CD4-positive, alpha-beta T cell treated with Interleukin-10 for 1 hour (primary cell): ENCODE measurements at regions not wholly inside any gene's neighbourhood (a gene's known extent, or its start where the extent isn't known, plus 50 kb on each side); places are given as distances from the start of the nearest gene placed in this dataset.

Source experiments
- DNase-seq: peaks from one replicate; pipeline ENCODE4 v3.0.0-alpha.2; 2020

DNA sequence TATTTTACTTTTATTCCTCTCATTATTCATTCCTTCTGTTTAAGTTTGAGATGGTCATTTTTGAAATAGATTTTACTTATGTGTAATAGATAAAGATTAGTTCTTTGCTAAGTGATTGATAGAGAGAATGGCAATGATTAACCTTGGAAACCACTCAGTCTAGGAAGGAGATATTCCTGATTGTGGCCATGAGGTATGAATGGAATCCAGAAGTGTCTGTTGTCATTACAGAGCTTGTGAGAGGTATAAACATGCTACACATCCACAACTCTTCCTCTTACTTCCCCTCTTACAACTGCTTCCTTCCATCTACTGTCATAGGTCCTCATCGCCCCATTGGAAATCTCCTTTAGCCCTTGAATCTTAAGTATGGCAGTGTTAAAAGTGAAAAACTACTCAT, 988.8 kb upstream of the B3GALT2 start:
- DNase-seq = no peak

DNA sequence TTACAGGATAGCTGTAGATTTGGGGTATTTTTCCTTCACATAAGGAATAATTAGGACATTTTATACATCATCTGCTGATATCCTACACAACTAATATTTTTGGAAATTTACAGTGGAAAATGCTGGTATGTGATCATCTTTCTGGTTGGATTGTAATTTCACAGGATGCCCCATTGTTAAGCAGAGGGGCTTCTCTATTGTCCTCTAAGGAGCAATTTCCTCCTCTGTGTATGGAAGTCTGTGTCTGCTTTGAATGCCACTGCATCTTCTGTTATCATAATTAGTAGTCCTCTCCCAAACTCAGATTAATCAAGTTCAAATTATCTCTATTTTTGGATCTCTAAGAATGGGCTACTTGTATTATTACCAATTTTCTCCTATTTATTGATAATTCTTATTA, 988.1 kb upstream of the B3GALT2 start:
- DNase-seq = no peak

DNA sequence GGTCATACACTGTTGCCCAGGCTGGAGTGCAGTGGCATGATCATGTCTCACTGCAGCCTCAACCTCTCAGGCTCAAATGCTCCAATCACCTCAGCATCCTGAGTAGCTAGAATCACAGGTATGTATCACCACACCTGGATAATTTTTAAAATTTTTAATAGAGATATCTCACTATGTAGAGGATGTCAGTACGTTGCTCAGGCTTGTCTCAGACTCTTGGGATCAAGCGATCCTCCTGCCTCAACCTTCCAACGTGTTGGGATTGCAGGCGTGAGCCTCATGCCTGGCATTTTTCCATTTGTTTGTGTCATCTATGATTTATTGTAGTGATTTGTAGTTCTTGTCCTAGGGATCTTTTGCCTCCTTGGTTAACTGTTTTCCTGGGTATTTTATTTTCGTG, 985.2 kb upstream of the B3GALT2 start:
- no peak for DNase-seq

DNA sequence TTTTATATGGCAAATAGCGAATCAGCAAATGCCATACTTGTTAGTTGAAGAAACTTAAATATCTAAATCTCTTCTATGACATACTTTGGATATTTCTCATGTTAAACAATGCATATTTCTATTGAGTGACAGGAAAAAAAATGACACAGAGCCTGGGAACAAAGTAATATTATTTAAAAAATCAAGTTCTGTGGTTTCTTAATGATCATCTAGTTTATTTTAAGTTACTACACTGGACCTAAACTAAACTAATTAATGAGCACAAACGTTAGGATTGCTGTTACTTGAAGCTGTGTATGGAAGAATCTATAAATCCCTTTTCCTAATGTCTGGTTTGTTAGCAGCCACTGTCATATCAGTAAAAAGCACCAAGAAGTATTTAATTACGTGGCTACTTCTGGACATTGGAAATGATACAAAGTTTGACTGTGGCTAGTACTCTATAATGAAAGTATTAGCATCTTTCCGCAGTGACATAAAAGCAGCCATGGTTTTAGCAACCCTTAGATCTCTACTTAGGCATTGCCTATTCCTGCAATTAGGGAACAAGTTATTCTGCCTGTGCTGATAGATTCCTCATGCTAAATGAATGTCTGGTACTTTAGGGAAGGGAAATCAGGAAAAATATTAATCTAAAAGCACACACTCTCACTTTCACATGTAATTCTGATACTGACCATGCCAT, 981.7 kb upstream of the B3GALT2 start:
- DNase-seq = no peak

DNA sequence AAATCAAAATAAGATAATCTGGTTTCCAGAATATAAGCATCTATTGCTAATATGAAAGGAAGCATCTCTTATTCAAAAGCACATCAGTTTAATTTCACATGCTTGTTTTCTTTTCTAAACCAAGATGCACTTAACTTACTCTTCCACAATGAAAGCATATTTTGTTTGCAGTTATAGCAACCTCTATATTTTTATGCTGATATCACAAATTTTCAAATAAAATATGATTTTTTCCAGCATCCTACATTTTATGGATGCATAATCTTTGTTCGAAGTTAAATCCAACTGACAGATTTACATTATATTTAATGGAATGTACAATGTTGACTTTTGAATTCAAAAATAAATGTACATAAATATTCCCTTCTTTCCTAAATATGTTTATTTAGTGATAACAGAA, 978.3 kb upstream of the B3GALT2 start:
- DNase-seq = no peak

DNA sequence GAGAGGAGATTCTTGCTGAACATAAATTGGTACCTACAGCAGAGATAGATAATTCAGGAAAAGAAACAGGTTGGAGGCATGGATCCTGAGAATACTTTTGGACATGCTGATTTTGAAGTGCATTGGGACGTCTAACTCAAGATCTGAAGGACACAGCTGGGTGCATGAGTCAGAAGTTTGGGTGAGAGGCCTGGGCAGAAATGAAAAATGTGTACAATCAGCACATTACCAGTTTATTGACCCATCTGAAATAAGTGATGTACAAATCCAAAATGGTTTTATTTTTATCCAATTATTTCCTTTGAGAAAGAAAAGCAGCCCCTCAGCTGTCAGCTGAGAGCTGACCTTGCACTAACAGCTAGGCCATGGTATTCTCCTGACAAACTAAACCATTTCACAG, 975.2 kb upstream of the B3GALT2 start:
- no peak for DNase-seq

DNA sequence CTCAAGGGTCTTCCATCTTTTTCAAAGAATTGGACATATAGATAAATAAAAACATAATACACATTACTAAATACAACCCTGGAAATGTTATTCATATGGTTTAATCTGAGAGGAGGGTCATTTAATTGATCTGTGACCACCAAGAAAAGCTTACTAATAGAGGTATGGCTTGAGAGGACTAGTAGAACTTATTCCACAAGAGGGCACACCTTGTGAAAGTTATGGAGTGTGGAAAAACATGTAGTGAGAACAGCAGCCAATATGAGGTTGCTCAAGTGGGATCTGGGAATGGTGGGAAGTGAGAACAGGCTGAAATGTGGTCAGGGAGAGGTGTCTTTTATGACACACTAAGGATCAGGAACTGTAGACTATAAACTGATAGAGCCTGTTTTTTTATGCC, 973.5 kb upstream of the B3GALT2 start:
- no peak for DNase-seq

DNA sequence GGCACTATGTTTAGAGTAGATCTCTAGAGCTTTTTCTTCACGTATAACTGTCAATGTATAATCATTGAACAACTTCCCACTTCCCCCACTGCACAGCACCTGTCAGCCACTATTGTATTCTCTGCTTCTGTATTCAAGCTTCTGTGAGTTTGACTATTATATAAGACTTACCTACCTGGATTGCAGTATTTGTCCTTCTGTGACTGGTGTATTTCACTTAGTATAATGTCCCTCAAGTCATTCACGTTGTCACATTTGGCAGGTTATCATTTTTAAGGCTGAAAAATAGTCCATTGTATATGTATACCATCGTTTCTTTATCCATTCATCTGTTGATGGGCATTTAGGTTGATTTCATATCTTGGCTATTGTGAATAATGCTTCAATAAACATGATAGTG, 969.5 kb upstream of the B3GALT2 start:
- DNase-seq = no peak

DNA sequence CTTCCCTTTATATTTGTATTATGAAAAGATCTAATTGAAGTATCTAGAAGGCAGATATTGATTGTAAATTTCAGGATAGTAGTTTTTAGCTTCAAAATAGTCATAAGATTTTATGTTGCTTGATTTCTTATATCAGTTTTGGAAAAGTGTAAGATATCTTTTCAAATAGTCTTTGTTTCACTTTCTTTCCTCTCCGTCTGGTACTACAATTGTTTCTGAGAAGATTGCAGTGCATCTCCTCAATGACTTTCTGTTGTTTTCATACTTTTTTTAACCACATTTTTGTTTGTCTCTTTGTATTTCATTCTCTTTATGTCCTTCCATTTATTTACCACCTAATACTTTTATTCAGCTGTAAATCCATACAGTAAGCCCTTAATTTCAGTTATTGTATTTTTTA, 964.6 kb upstream of the B3GALT2 start:
- no peak for DNase-seq

DNA sequence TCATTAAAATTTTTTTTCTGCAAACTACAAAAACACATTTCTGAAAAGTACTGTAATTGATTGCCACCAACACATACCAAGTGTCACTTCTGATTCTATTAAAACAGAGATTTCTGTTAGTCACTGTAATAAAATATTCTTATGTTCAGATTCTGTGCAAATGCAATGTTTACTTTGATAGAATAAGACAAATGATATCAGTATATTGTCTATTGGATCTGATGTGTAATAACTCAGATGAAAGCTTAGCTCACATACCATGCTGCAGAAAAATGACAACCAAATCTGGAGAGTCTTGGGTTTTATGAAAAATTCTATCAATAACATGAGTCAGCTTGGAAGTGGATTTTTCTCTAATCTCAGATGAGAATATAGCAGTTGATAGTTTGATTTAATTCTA, 963.8 kb upstream of the B3GALT2 start:
- no peak for DNase-seq

DNA sequence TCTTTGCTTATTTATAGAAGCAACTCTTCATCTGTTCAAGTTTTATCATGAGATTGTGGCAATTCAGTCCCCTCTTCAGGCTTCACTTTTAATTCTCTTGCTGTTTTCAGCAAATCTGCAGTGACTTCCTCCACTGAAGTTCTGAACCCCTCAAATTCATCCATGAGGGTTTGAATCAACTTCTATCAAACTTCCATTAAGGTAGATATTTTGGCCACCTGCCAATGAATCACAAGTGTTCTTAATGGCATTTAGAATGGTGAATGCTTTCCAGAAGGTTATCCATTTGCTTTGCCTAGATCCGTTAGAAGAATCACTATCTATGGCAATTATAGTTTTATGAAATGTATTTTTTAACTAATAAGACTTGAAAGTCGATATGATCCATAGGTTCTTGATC, 946.7 kb upstream of the B3GALT2 start:
- DNase-seq = no peak

DNA sequence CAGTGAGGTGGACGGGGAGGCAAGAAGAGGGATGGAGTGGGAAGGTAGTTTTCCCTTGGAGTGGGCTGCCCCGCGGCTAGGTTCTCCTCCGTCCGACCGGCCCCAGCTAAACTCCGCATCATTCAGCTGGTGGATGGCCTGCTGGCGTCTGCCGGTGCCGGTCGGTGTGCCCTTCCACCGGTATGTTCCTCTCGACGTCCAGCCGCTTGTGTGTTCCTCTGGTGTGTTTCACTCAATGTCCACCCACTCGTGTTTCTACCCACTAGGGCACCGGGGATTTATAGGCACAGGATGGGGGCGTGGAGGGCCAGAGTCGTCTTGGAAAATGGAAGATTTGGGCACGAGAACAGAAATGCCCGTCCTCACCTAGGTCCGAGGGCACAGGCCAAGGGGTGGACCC, 931.7 kb upstream of the B3GALT2 start:
- no peak for DNase-seq

DNA sequence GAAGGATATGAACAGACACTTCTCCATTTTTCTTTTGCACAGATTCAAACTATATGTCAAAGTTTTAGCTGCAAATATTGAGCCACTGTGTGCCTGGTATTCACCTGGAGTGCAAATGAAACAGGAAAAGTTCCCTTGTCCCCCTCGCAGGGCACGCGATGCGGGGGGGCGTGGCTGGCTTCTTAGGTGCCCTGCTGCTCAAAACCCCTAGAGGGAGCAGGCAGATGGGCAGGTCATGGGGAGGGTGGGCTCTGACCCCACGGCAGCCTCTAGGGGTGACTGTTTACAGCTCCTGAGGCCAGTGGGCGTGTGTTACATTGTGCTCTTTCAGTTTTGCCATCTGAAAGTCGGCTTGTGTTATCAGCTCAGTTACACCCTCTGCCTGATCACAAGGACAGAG, 931.2 kb upstream of the B3GALT2 start:
- DNase-seq = no peak

DNA sequence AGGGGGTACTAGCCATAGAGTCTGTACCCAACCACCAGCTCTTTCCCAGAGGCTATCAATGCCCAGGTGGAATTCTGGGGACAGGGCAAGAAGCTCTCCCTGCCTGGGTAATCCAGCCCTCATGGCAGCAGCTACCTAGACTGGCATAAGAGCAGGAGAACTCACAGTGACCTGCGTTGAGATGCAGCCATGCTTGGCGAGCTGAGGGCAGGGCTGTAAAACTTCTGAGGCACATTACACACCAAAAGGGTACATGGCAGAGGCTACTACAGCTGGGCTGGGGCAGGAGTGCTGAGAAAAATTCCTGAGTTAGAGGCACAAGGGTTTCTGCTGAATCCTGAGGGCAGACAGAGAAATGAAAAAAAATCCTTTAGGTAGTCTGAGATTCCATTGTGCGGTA, 927.9 kb upstream of the B3GALT2 start:
- no peak for DNase-seq

DNA sequence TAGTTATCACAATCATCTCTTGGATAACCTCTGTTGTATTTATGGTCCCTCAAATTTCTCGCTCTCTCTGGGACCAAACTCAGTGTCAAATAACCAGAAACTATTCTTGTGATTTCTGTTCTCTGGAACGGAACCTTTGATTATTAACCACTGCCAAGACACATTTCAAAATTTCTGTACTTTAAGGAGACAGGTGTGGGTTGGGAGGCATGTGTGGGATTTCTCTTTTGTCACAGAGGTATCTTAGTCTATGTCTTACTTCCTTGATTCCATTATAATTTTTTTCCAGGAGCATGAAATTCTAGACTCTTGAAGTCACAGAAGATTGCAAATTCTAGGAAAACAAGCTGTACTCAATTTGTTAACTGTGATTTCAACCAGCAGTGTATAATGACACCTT, 919.0 kb upstream of the B3GALT2 start:
- DNase-seq = no peak

DNA sequence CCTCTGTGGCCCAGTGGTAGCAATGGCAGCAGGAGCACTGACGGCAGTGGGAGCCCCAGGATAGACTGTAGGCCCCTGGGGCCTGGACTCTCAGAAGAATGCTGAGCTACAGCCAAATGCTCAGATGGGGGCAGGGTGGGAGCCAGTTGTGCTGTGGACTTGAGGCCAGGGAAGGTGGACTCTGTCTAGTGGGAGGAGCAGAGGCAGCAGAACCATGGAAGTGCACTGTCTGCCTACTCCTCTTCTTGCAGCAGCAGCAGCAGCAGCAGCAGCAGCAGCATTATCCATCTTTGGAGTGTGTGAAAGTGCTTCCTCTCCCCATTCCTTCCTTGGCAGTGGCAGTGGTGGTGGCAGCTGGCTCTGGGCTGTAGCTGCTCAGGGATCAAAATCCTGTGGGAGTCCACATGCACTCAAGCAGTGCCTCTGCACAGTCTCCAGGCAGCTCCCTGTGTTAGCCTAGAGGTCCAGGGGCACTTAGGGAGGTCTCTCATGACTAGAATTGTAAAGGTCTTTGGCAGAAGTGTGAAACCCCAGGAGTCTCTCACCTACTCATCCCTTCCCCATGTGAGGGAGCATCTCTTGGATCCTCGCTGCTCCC, 917.9 kb upstream of the B3GALT2 start:
- no peak for DNase-seq

DNA sequence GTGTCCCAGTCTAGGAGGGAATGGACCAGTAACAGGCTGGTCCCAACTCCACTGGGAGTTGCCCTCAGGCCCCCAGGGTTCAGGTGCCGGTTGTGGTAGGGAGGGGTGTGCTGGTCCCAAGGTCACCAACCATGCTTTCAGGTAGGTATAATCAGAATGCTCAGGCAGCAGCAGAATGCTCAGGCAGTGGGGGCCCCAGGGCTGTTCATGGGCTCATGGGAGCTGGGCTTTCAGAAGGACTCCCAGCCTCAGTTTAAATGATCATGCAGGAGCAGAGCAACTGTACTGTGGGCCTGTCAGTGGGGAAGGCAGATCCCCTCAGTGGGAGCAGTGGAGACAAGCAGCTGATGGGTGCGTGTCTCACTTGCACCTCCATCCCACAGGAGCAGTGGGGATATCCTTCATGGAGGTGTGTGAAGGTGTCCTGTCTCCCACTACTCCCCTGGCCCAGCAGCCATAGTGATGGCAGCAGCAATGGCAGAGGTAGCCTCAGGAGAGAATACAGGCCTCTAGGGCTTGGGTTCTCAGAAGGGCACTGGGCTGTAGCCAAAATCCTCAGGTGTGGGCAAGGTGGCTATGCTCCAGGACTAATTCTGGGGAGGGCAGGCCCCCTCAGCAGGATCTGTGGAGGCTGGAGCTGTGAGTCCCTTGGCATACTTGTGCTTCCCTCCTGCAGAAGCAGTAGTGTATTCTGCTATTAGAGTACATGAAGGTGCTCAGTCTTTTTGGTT, 917.3 kb upstream of the B3GALT2 start:
- no peak for DNase-seq

DNA sequence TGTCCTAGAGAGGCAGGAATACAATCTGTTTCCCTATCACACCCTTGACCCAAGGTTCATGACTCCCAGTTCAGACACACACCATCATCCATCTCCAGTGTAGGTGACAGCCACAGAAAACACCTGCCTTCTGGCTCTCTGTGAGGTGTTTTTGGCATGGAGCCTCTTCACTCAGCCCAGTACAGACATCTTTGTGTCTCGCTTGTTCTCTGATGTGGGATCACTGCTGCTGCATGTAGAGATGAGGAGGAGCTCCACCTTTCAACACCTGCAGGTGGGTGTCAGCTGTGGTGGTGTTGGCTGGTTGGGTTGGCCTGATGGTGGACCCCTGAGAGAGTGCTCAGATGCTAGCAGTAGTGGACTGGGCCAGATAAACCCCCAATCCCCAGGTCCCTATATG, 916.7 kb upstream of the B3GALT2 start:
- DNase-seq = no peak

DNA sequence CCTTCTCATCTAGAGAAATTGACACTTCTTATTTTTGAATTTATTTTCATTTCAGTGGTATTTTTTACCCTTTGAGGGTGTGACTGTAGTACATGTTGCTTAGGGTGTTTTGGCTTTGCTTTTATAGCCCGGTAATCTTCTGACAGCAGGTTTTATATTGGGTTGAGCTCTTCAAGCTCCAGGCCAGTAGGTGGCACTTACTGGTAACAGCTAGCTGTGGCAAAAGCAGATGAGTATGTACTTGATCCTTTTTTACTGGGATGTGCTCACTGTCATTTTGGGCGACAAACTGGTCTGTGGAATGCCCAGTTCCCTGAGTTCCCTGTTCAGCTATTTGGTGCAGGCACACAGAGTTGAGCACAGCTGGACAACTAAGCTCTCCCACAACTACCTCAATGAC, 916.2 kb upstream of the B3GALT2 start:
- no peak for DNase-seq

DNA sequence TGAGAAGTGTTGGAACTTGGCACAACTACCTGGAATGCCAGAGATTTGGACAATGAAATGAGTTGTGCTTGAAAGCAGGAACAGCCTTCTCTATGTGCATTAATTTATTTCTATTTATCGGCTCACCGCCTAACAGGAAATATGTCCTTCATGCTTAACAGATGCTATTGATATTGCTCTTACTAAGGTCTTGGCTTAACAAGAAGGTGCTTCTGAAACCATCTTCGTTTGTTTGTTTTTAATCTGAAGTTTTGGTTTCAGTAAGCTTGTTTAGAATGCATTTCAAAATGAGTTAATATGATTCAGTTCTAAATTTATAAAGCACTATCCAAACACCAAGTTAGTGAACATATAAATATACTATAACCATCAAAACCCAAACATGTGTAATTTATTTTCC, 898.3 kb upstream of the B3GALT2 start:
- no peak for DNase-seq

DNA sequence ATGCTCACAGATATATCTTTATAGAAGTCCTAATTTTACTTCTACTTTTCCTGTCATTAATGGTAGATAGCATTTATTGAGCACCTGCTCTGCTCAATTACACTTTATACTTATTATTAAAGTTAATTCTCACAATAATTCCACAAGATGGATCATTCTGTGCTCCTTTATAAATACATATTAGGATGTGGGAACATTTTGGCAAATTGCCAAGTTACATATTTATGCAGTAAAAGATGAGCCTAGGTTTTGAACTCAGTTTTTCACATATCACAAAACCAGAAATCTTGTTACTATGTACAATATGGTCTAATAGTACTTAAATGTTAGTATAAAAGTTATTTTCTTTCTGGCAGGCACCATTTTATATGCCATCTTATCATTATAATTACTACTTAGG, 895.0 kb upstream of the B3GALT2 start:
- no peak for DNase-seq

DNA sequence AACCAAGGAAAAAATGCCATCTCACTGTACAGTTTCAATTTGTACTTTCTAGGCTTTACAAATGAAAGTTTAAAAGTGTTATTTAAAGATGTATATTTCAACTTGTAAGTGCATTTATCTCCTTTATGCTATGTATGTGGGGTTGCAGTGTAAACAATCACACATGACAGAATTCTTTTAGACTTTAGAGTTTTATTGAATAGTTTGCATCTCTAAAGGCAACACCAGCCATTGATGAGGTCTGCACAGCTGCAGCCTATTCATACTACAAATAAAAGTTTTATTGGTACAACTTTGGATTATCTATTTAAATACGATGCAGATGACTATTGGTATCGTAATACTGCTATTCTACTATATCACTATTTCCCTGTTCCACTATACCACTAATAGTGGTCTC, 894.4 kb upstream of the B3GALT2 start:
- no peak for DNase-seq

DNA sequence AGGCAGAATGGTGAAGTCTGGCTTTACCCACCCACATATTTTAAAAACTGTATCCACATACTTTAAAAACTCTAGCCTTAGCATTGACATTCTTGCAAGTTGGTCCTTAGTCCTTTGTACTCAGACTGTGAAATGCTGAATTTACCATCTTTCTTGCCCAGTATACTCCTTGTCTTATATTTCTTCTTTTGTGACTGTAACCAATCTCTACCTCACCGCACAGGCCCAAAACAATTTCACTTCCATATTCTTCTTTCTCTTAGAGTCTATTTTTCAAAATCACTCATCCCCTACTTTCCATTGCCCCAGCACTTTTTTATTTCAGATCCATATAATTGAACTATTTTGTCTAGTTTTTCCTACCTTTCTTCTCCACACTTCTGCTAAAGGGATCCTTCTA, 892.4 kb upstream of the B3GALT2 start:
- DNase-seq = no peak

DNA sequence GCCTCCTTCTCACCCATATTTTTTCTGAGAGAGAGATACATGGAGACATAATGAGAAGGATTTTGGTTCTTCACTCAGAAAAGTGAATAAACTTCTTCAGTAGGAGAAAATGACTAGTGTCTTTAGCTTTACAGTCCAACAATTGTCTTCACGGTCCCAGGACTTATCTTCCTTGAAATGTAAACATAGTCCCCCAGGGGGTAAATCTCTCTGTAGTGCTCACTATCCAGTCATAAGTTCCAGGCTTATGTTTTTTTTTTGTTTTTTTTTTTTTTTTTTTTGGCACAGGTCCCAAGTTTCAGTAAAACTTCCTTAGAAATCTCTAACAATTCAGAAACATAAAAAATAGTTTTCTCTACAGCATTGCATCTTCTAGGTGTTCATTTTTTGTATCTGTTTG, 890.2 kb upstream of the B3GALT2 start:
- DNase-seq = no peak

DNA sequence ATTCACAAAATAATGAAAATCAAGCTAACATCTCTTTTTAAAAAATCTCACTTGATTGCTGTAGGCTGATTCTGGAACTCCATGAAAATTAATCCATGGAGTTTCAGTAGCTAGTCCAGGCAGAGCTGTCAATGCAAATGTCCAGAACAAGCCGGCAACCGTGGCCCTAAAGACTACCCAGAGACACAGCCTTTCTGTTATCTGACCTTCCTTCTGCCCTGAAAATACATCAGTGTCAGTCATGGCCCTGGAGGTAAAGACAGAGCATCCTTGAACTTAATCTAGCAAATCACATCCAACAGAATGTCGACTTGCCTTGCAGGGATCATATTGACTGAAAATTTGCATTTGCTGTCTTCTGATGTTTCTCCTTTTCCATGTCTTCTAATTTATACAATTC, 887.4 kb upstream of the B3GALT2 start:
- no peak for DNase-seq
